ENCODE measurements at regions not wholly inside any gene's neighbourhood (a gene's known extent, or its start where the extent isn't known, plus 50 kb on each side); places are given as distances from the start of the nearest gene placed in this dataset.

- no peak for TF ChIP-seq CTCF (conservative IDR thresholded peaks at IDR 0.05; ENCODE audit: low read depth, low read length)
- TF ChIP-seq EZH2 (IDR thresholded peaks at IDR 0.05; ENCODE audit: borderline replicate concordance, low read depth, low read length, poor library complexity, severe bottlenecking), result no peak
Measured at GRCh38 chr18:52156166-52156565, 183.8 kb upstream of the DCC start.

All from A673 (cell line).